ENCODE measurements at regions not wholly inside any gene's neighbourhood (a gene's known extent, or its start where the extent isn't known, plus 50 kb on each side); places are given as distances from the start of the nearest gene placed in this dataset.
"Not testable (repeated sequence)": the region's sequence is repeated elsewhere in the genome, so short reads cannot be mapped to it uniquely, and the experiment has no call there.

DNA sequence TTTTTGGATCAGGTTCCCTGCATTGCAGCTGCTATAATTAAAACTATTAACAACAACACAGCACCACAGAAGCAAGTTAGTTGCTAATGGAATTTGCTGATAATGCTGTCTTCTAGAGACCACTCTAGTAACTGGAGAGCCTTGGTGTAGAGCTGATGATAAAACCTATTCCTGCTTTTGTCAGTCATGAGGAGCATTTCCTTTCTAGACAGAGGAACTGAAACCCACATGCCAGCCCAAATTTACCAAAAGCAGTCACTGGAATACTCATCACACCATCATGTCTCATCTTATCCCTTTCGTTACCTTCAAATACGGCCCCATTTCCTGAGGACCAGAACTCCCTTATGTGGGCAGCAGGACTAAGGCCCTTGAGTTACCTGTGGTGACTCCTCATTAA is 67.1 kb upstream of the AGAP9 start:
- DNase-seq (ENCODE audit: low read depth, low spot score); POLR2A ChIA-PET; CTCF ChIA-PET; H3K4me3 ChIP-seq (ENCODE audit: low read depth, low read length): not testable (repeated sequence)

- DNase-seq (ENCODE audit: low read depth, low spot score); CTCF ChIA-PET; H3K4me3 ChIP-seq (ENCODE audit: low read depth, low read length); POLR2A ChIA-PET: not testable (repeated sequence)
Measured at GRCh38 chr10:47582051-47582450, 58.6 kb upstream of the AGAP9 start.

DNA sequence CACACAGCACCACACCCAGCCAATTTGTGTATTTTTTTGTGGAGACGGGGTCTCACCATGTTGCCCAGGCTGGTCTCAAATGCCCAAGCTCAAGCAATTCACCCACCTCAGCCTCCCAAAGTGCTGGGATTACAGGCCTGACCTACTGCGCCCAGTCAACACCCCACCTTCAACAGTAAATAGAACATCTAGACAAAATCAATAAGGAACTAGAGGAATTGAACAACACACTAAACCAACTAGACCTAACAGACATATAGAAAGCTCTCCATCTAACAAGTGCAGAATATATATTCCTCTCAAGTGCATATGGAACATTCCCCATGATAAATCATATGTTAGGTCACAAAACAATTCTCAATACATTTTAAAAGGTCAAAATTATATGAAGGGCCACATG is 56.6 kb upstream of the AGAP9 start:
- H3K4me3 ChIP-seq (ENCODE audit: low read depth, low read length); DNase-seq (ENCODE audit: low read depth, low spot score); CTCF ChIA-PET; POLR2A ChIA-PET: not testable (repeated sequence)

GRCh38 chr10:47578547-47578946 is 55.1 kb upstream of the AGAP9 start:
- H3K4me3 ChIP-seq (ENCODE audit: low read depth, low read length); DNase-seq (ENCODE audit: low read depth, low spot score); POLR2A ChIA-PET; CTCF ChIA-PET: not testable (repeated sequence)
